ENCODE measurements at regions not wholly inside any gene's neighbourhood (a gene's known extent, or its start where the extent isn't known, plus 50 kb on each side); places are given as distances from the start of the nearest gene placed in this dataset.

DNA sequence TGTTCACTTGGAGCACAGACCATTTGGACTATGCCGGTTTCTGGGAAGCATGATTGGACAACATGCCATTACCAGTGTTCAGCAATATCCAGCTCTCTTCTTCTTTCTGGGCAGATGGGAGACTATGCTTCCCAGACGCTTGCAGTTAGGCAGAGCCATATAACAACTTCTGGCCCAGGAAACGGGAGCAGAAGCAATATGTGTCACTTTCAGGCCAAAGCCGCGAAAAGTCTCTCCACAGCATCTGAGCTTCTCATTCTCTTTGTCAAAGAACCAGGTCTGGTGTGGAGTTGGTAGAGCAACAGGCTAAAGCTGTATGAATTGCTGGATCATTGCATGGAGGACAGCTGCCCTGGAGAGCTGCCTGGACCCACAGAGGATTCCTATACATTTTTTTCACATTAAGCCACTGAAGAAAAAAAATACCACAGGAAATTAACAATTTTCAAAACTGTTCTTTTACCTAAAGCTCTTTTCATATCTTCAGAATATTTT lies 131.4 kb upstream of the FRG1 start:
- TF ChIP-seq POLR2AphosphoS5 (IDR thresholded peaks at IDR 0.05; ENCODE audit: low read depth, low read length) (no peak), POLR2A (IDR thresholded peaks at IDR 0.05; ENCODE audit: low read depth, low read length) (no peak)

All from GM12892 (cell line).